Ramos (cell line): ENCODE measurements at regions not wholly inside any gene's neighbourhood (a gene's known extent, or its start where the extent isn't known, plus 50 kb on each side); places are given as distances from the start of the nearest gene placed in this dataset.
"Not testable (repeated sequence)": the region's sequence is repeated elsewhere in the genome, so short reads cannot be mapped to it uniquely, and the experiment has no call there.

Source experiments
- in situ Hi-C: fragments of 300-500 bp; cut with MboI; formaldehyde crosslinking; loops from one replicate; pipeline ENCODE4 v1.14.3; 2022; ENCODE audit warnings: low sequenced_read_pairs; ENCODE audit not compliant: unreplicated experiment

- in situ Hi-C loops: not testable (repeated sequence)
Observed at GRCh38 chr12:31162896-31163560, 89.4 kb downstream of the DDX11 start.

GRCh38 chr12:31174293-31174692 lies 100.6 kb downstream of the DDX11 start:
- in situ Hi-C loops: not testable (repeated sequence)

- in situ Hi-C loops: not testable (repeated sequence)
Observed at GRCh38 chr12:31177514-31177913, 103.9 kb downstream of the DDX11 start.

- in situ Hi-C loops: not testable (repeated sequence)
Observed at GRCh38 chr12:31178875-31179274, 105.2 kb downstream of the DDX11 start.

- in situ Hi-C loops: not testable (repeated sequence)
Observed at GRCh38 chr12:31179627-31180237, 106.1 kb downstream of the DDX11 start.

- in situ Hi-C loops: not testable (repeated sequence)
Observed at GRCh38 chr12:31182571-31182970, 108.9 kb downstream of the DDX11 start.

- in situ Hi-C loops: not testable (repeated sequence)
Observed at GRCh38 chr12:31183107-31183506, 109.4 kb downstream of the DDX11 start.

GRCh38 chr12:31183899-31184298 lies 110.2 kb downstream of the DDX11 start:
- in situ Hi-C loops: not testable (repeated sequence)

- in situ Hi-C loops: not testable (repeated sequence)
Observed at GRCh38 chr12:31184667-31185066, 111.0 kb downstream of the DDX11 start.

GRCh38 chr12:31192689-31193088 lies 119.0 kb downstream of the DDX11 start:
- in situ Hi-C loops: not testable (repeated sequence)

- in situ Hi-C loops: not testable (repeated sequence)
Observed at GRCh38 chr12:31195620-31196019, 122.0 kb downstream of the DDX11 start.

GRCh38 chr12:31199476-31199875 lies 125.8 kb downstream of the DDX11 start:
- in situ Hi-C loops: not testable (repeated sequence)

- in situ Hi-C loops: no loop called here
Observed at GRCh38 chr12:31201382-31201781, 124.6 kb downstream of the SINHCAF start.

GRCh38 chr12:31203261-31203660 lies 122.7 kb downstream of the SINHCAF start:
- in situ Hi-C loops: no loop called here

GRCh38 chr12:31205054-31205453 lies 120.9 kb downstream of the SINHCAF start:
- in situ Hi-C loops: no loop called here

GRCh38 chr12:31206038-31206670 lies 119.8 kb downstream of the SINHCAF start:
- in situ Hi-C loops: no loop called here

- in situ Hi-C loops: no loop called here
Observed at GRCh38 chr12:31207799-31208465, 118.0 kb downstream of the SINHCAF start.

GRCh38 chr12:31210104-31210503 lies 115.8 kb downstream of the SINHCAF start:
- in situ Hi-C loops: no loop called here

- in situ Hi-C loops: no loop called here
Observed at GRCh38 chr12:31210541-31210940, 115.4 kb downstream of the SINHCAF start.

GRCh38 chr12:31214626-31215517 lies 111.1 kb downstream of the SINHCAF start:
- in situ Hi-C loops: no loop called here
